A673 (cell line): ENCODE measurements at regions not wholly inside any gene's neighbourhood (a gene's known extent, or its start where the extent isn't known, plus 50 kb on each side); places are given as distances from the start of the nearest gene placed in this dataset.

Source experiments
- BruUV-seq: library from RNA; stranded (reverse); fragments of 400-500 nt; replicated peaks from 2 replicates; lab custom pipeline; 2021; lab: Mats Ljungman, UMichigan
- CTCF ChIA-PET: fragments of 300-600 bp; sonication (Branson Sonifier 250); formaldehyde crosslinking; loops from one replicate; lab custom pipeline; 2022; ENCODE audit warnings: antibody characterized with exemption; lab: Charles Lee
- POLR2A ChIA-PET: fragments of 300-600 bp; sonication (Branson Sonifier 250); formaldehyde crosslinking; loops from one replicate; lab custom pipeline; 2022; ENCODE audit warnings: antibody characterized with exemption; ENCODE audit not compliant: low non-redundant PET; lab: Charles Lee
- DNase-seq: peaks from one replicate; pipeline ENCODE4 v3.0.0-alpha.2; 2015; ENCODE audit warnings: low spot score
- H3K27ac ChIP-seq: fragments of 200-600 bp; sonication (generic); 2 replicates; pipeline ENCODE4 v1.5.1; 2016; ENCODE audit warnings: mixed run types, low read depth, mild to moderate bottlenecking, mixed read lengths, antibody characterized with exemption, low read length; ENCODE audit not compliant: poor library complexity, severe bottlenecking
- H3K27me3 ChIP-seq: fragments of 200-600 bp; sonication (generic); replicated peaks from 2 replicates; pipeline ENCODE4 v1.6.1; 2017; ENCODE audit warnings: mixed run types, low read depth, mild to moderate bottlenecking, mixed read lengths, antibody characterized with exemption, low read length; ENCODE audit not compliant: insufficient read depth, poor library complexity
- H3K36me3 ChIP-seq: fragments of 200-600 bp; sonication (generic); 2 replicates; pipeline ENCODE4 v1.6.1; 2016; ENCODE audit warnings: mixed run types, mild to moderate bottlenecking, mixed read lengths, antibody characterized with exemption, low read length; ENCODE audit not compliant: insufficient read depth, poor library complexity, severe bottlenecking
- H3K4me1 ChIP-seq: fragments of 200-600 bp; sonication (generic); 2 replicates; pipeline ENCODE4 v1.6.1; 2017; ENCODE audit warnings: mixed run types, mild to moderate bottlenecking, mixed read lengths, antibody characterized with exemption, low read length; ENCODE audit not compliant: insufficient read depth, poor library complexity, severe bottlenecking
- H3K4me3 ChIP-seq: fragments of 200-600 bp; sonication (generic); 2 replicates; pipeline ENCODE4 v1.5.1; 2016; ENCODE audit warnings: low read depth, mixed run types, mild to moderate bottlenecking, mixed read lengths, low read length; ENCODE audit not compliant: poor library complexity, severe bottlenecking
- H3K9me3 ChIP-seq: fragments of 200-600 bp; sonication (generic); 2 replicates; pipeline ENCODE4 v1.6.1; 2016; ENCODE audit warnings: mixed run types, low read depth, mild to moderate bottlenecking, mixed read lengths, antibody characterized with exemption, low read length; ENCODE audit not compliant: poor library complexity, severe bottlenecking
- CTCF ChIP-seq: fragments of 300-800, 200-600 bp; sonication (generic); conservative IDR thresholded peaks from 2 replicates; pipeline ENCODE4 v1.5.1; 2017; ENCODE audit warnings: low read depth, mild to moderate bottlenecking, antibody characterized with exemption, low read length, moderate library complexity, mixed read lengths
- EZH2 ChIP-seq: fragments of 200-600 bp; sonication (generic); IDR thresholded peaks from 2 replicates; pipeline ENCODE4 v1.6.1; 2017; ENCODE audit warnings: borderline replicate concordance, low read depth, mild to moderate bottlenecking, mixed read lengths, antibody characterized with exemption, low read length; ENCODE audit not compliant: poor library complexity, severe bottlenecking
- intact Hi-C: fragments of 100-400 bp; cut with micrococcal nuclease; formaldehyde crosslinking; loops from one replicate; pipeline ENCODE4 v1.10.0; 2022; ENCODE audit not compliant: unreplicated experiment

GRCh38 chr11:130785380-130786116, 130.7 kb downstream of the SNX19 start:
- ChIA-PET CTCF (interaction anchor here (0.6 kb wide), 1 partner anchor 212 kb away, joined by 4 read pairs; no protein-coding TSS in a partner anchor), POLR2A (interaction anchor here (0.6 kb wide), 1 partner anchor 240 kb away, joined by 7 read pairs; no protein-coding TSS in a partner anchor)
- intact Hi-C loops, result no loop called here
- peaks cover 27% of the 10 kb centered on the region for H3K4me1 ChIP-seq
- no peak overlapping the region for H3K27ac ChIP-seq
- no peaks in the 10 kb centered on the region for H3K36me3 ChIP-seq
- no peaks in the 10 kb centered on the region for H3K27me3 ChIP-seq
- TF ChIP-seq EZH2, result no peak
- no peak for TF ChIP-seq CTCF
- no TSS peak for BruUV-seq
- DNase-seq, result peak; percentile 89
- no peak overlapping the region for H3K4me3 ChIP-seq
- no peaks in the 10 kb centered on the region for H3K9me3 ChIP-seq

DNA sequence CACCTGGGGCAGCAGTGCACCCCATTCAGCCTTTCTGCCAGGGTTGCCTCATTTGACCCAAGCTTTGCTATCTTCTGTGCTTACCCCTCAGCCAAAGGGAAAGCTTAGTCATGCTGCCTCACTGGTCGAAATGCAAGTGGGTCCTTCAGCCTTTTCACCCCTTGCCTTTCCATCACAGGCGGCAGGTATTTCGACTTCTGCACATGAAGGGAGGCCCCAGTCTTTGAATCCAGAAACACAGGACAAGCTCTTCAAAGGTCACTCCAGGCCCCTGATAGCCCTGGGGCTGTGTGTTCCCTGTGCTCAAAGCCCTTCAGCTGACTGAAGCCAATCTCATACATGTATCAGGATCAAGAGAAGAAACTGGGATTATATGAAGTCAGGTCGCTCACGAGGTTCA, 129.7 kb downstream of the SNX19 start:
- Histone ChIP-seq H3K4me1 (peaks cover 19% of the 10 kb centered on the region), H3K27ac (no peak overlapping the region)

GRCh38 chr11:130787092-130787616, 129.1 kb downstream of the SNX19 start:
- BruUV-seq, result no TSS peak
- no peaks in the 10 kb centered on the region for H3K36me3 ChIP-seq
- H3K4me1 ChIP-seq, result peaks cover 13% of the 10 kb centered on the region
- intact Hi-C loops, result no loop called here
- CTCF ChIA-PET, result no interaction called here
- no peak overlapping the region for H3K4me3 ChIP-seq
- no peak overlapping the region for H3K27ac ChIP-seq
- TF ChIP-seq CTCF (no peak), EZH2 (no peak)
- H3K9me3 ChIP-seq, result no peaks in the 10 kb centered on the region
- POLR2A ChIA-PET, result no interaction called here
- no peak for DNase-seq
- no peaks in the 10 kb centered on the region for H3K27me3 ChIP-seq

More for the DNA sequence above, 129.7 kb downstream of the SNX19 start:
- no peak for DNase-seq
- no TSS peak for BruUV-seq
- no peaks in the 10 kb centered on the region for H3K27me3 ChIP-seq
- POLR2A ChIA-PET, result no interaction called here
- intact Hi-C loops, result no loop called here
- no peak overlapping the region for H3K4me3 ChIP-seq
- CTCF ChIA-PET, result interaction anchor here (0.6 kb wide), 1 partner anchor 213 kb away, joined by 4 read pairs; no protein-coding TSS in a partner anchor
- TF ChIP-seq EZH2, result no peak
- TF ChIP-seq CTCF, result no peak
- H3K9me3 ChIP-seq, result no peaks in the 10 kb centered on the region
- H3K36me3 ChIP-seq, result no peaks in the 10 kb centered on the region
